Breast epithelium (tissue), 4 donors: ENCODE measurements at regions not wholly inside any gene's neighbourhood (a gene's known extent, or its start where the extent isn't known, plus 50 kb on each side); places are given as distances from the start of the nearest gene placed in this dataset.

ENCODE experiments used
- DNase-seq, 2 donors: peaks; one replicate each; pipeline ENCODE4 v3.0.0-alpha.2; 2019; ENCODE audit warnings: low spot score in 2 of 2
- H3K27ac ChIP-seq, 2 donors: fragments of 200-600 bp; sonication (generic) in 1 of 2; one replicate each; pipeline ENCODE4 v1.5.1; 2016 to 2019; ENCODE audit warnings: mild to moderate bottlenecking in 1 of 2
- H3K27me3 ChIP-seq, 2 donors: fragments of 200-600 bp; sonication (generic) in 1 of 2; one replicate each; pipeline versions ENCODE4 v1.5.1 to v1.6.0; 2017 to 2019; ENCODE audit warnings: control low read depth in 1 of 2, mild to moderate bottlenecking in 1 of 2
- H3K36me3 ChIP-seq: fragments of 200-600 bp; one replicate; pipeline ENCODE4 v1.5.1; 2019
- H3K4me1 ChIP-seq, 2 donors: fragments of 200-600 bp; sonication (generic); one replicate each; pipeline ENCODE4 v1.5.1; 2016 to 2019; ENCODE audit warnings: control low read depth in 1 of 2
- H3K4me3 ChIP-seq, 3 donors: fragments of 200-600 bp; sonication (generic); 1 replicate in 2 of 3; 2 replicates in 1 of 3; pipeline ENCODE4 v1.5.1; 2016 to 2019; ENCODE audit warnings: mild to moderate bottlenecking in 3 of 3, moderate library complexity in 2 of 3
- H3K9me3 ChIP-seq, 2 donors: fragments of 200-600 bp; sonication (generic) in 1 of 2; one replicate each; pipeline ENCODE4 v1.5.1; 2016 to 2019; ENCODE audit warnings: control low read depth in 1 of 2
- POLR2A ChIP-seq: fragments of 450-650 bp; IDR thresholded peaks from one replicate; pipeline ENCODE4 v1.6.1; 2016; ENCODE audit warnings: antibody characterized with exemption, mild to moderate bottlenecking, moderate library complexity
- POLR2AphosphoS5 ChIP-seq, 3 donors: sonication (generic); formaldehyde crosslinking; IDR thresholded peaks; one replicate each; pipeline ENCODE4 v1.6.1; 2017; ENCODE audit warnings: antibody characterized with exemption in 3 of 3
- intact Hi-C: fragments of 100-400 bp; cut with DNase I; formaldehyde crosslinking; loops from one replicate; pipeline ENCODE4 v1.15.1; 2023; ENCODE audit warnings: low total_unique reads
- TF ChIP-seq, protein P1 (sequence below), 3 donors: fragments of 450-650 bp; IDR thresholded peaks; one replicate each; pipeline ENCODE4 v1.5.1; 2016 to 2017; ENCODE audit warnings: antibody characterized with exemption in 3 of 3, mild to moderate bottlenecking in 3 of 3, moderate library complexity in 3 of 3

DNA sequence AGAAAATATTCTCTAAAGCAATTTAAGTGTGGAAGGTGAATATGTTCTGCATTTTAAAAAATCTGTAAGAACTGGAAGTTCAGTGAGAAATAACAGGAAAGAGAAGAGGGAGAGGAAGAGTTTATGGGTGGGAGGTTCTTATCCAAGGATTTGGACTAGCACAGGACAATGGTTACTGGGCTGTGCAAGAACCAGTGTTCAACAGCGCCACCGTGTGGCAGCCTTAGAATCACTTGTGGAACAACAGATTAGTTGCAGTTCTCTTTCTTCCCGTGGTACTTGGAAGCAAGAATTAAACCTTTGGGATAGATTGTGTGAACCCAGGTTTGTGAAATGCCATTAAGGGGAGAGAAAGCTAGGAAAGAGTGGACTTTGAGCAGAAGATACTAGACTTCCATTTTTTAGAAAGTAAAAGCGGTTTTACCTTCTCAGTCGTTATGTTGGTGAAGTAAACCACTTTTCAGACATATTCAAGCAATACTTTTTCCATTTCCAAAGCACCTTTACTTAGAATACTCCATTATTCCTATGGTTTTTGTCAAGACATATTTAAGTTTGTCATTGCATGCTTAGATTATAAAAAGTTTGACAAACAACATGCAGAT is 436.7 kb downstream of the RNF144B start:
- Histone ChIP-seq H3K36me3 (no peaks in the 10 kb centered on the region), H3K27ac (no peak overlapping the region), H3K4me1 (no peaks in the 10 kb centered on the region), H3K4me3 (no peak overlapping the region), H3K9me3 (peaks cover 20 to 26% of the 10 kb centered on the region in 2 donors), H3K27me3 (no peaks in the 10 kb centered on the region)
- no peak for DNase-seq
- intact Hi-C loops = no loop called here
- TF ChIP-seq, protein P1, sequence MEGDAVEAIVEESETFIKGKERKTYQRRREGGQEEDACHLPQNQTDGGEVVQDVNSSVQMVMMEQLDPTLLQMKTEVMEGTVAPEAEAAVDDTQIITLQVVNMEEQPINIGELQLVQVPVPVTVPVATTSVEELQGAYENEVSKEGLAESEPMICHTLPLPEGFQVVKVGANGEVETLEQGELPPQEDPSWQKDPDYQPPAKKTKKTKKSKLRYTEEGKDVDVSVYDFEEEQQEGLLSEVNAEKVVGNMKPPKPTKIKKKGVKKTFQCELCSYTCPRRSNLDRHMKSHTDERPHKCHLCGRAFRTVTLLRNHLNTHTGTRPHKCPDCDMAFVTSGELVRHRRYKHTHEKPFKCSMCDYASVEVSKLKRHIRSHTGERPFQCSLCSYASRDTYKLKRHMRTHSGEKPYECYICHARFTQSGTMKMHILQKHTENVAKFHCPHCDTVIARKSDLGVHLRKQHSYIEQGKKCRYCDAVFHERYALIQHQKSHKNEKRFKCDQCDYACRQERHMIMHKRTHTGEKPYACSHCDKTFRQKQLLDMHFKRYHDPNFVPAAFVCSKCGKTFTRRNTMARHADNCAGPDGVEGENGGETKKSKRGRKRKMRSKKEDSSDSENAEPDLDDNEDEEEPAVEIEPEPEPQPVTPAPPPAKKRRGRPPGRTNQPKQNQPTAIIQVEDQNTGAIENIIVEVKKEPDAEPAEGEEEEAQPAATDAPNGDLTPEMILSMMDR (IDR thresholded peaks at IDR 0.05) = no peak
- TF ChIP-seq POLR2A (no peak), POLR2AphosphoS5 (IDR thresholded peaks at IDR 0.05) (no peak)

DNA sequence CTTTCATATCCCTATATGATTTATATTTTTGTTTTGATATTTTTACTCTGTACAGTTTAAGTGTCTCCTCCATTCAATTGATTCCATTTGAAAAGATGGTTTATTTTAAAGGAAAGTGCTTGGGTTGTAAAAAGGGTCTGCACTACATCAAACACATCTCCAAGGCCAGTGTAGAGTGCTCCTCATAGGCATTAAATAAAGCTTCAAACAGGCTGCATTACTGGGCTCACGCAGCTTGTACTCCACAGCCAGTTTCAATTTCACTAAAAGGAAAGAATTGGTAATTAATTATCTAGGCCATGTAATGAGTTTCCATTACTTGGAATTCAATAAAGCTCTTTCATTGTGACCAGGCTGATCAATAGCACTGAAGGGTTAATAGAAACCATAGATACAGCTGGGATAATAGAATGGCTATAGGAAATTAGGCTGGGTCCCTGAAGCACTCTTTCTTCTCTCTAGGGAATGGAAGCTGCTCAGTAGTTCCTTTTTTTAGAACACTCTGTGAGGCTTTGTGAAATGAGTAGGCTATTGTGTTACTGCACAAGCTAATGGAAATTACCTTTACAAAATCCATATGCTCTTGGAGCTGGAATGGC is 442.2 kb downstream of the RNF144B start:
- peaks cover 4% of the 10 kb centered on the region in 2 donors for H3K9me3 ChIP-seq
- H3K36me3 ChIP-seq = no peaks in the 10 kb centered on the region
- no peak for DNase-seq
- TF ChIP-seq POLR2A = no peak
- no peak overlapping the region for H3K27ac ChIP-seq
- H3K27me3 ChIP-seq = no peaks in the 10 kb centered on the region
- no peak overlapping the region for H3K4me3 ChIP-seq
- intact Hi-C loops = no loop called here
- no peaks in the 10 kb centered on the region for H3K4me1 ChIP-seq

DNA sequence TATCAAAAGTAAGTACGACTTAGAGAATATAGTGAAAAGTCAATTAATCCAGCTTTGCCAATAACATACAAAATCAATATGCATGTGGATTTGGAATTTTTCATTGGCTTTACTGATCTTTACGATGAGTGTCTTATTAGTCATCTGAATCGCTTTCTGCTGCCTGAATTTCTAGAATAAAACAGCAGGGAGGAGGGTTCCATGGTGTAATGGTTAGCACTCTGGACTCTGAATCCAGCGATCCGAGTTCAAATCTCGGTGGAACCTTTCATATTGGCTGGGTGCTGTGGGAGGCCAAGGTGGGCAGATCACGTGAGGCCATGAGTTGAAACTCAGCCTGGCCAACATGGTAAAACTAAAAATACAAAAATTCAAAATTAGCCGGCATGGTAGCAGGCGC is 448.8 kb downstream of the RNF144B start:
- Histone ChIP-seq H3K27me3 (no peaks in the 10 kb centered on the region), H3K4me1 (no peaks in the 10 kb centered on the region), H3K36me3 (no peaks in the 10 kb centered on the region), H3K4me3 (no peak overlapping the region), H3K27ac (peak overlapping the region in 1 of 2 donors; percentile 48), H3K9me3 (no peaks in the 10 kb centered on the region)
- intact Hi-C loops = no loop called here
- DNase-seq = no peak
- TF ChIP-seq, protein P1 (IDR thresholded peaks at IDR 0.05) = no peak
- TF ChIP-seq POLR2AphosphoS5 (IDR thresholded peaks at IDR 0.05) (no peak), POLR2A (no peak)

DNA sequence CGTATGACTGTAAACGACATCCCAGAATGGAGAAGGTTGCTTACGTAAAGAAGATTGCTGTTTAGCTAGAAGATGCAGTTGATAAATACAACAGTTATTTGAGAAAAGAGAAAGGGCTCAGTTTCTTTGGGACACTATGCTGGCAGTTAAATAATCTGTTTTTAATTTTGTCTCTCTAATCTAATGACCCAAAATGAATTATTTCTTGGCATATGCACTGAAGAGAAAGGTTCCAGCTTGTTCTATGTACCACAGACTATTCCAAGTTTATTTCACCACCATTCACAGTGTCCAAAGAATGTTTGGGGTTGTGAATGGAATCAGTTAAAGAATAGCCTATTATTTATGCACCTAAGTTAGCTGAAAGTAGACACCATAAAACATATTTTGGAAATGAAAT is 449.9 kb downstream of the RNF144B start:
- intact Hi-C loops = no loop called here
- Histone ChIP-seq H3K4me3 (no peak overlapping the region), H3K9me3 (no peaks in the 10 kb centered on the region), H3K27me3 (no peaks in the 10 kb centered on the region), H3K36me3 (no peaks in the 10 kb centered on the region), H3K4me1 (no peaks in the 10 kb centered on the region), H3K27ac (peak overlapping the region; percentile 48 to 53)
- no peak for DNase-seq
- TF ChIP-seq POLR2AphosphoS5 (IDR thresholded peaks at IDR 0.05) (no peak), POLR2A (no peak)

DNA sequence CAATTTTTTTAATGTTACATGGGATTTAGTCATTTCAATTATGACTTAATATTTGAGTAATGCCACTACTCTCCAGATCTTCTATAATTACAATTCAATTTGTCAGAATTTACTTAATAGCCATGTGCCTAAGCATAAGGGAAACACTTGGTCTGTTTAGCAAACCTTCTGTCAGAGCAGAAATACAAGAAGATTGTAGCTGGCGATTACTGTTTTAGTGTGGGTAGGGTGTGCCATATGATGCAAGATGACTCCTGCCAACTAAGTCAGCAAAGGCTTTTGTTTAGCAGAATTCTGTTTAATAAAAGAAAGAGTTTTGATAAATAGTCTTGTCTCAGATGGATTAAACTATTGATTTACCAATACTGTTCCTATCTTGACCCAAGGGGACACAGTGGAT is 455.4 kb downstream of the RNF144B start:
- H3K27ac ChIP-seq = no peak overlapping the region
- no peak overlapping the region for H3K4me3 ChIP-seq
- TF ChIP-seq, protein P1 (IDR thresholded peaks at IDR 0.05) = no peak
- TF ChIP-seq POLR2AphosphoS5 (IDR thresholded peaks at IDR 0.05) (no peak), POLR2A (no peak)
- intact Hi-C loops = no loop called here
- H3K27me3 ChIP-seq = no peaks in the 10 kb centered on the region
- H3K36me3 ChIP-seq = no peaks in the 10 kb centered on the region
- H3K4me1 ChIP-seq = no peaks in the 10 kb centered on the region
- DNase-seq = no peak
- no peaks in the 10 kb centered on the region for H3K9me3 ChIP-seq

DNA sequence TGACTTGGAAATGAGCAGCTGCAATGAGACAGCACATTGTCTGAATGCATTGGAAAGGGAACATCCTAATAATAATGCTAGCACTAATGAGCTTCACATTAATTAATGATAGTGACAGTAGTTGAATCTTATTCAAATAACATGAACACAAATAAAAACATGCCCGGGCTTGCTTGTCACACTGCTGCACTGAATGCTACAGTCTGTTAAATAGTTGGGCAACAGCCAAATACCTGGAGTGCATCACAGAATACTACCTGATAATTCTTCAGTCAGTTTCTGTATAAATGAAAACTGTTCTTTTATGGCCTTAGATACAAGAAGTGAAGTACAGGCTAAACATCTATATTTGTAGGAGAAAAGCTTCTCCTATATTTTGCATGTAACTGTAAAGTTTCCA is 458.7 kb downstream of the RNF144B start:
- TF ChIP-seq, protein P1 (IDR thresholded peaks at IDR 0.05) = no peak
- no peaks in the 10 kb centered on the region for H3K9me3 ChIP-seq
- DNase-seq = peak in 1 of 2 donors; percentile 30
- intact Hi-C loops = no loop called here
- H3K4me1 ChIP-seq = no peaks in the 10 kb centered on the region
- no peak overlapping the region for H3K27ac ChIP-seq
- no peaks in the 10 kb centered on the region for H3K27me3 ChIP-seq
- no peak overlapping the region for H3K4me3 ChIP-seq
- no peaks in the 10 kb centered on the region for H3K36me3 ChIP-seq
